ENCODE measurements at regions not wholly inside any gene's neighbourhood (a gene's known extent, or its start where the extent isn't known, plus 50 kb on each side); places are given as distances from the start of the nearest gene placed in this dataset.

DNA sequence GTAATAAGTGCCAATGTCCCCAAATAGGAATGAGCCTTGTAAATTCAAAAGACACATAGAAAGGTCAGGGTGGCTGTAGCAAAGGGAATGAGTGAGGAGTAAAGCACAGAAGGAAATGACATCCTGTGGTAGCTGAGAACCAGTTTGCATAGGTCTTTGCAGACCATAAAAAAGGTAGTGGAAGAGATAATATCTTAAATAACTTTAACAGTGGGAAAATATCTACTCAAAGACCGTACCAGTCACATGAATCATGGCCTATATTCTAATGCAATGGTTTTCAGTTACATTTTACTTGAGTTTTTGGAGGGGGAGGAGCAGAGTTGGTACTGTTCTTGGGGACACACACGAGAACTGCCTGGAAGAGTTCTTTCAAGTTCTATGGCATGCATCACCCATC is 297.3 kb upstream of the ADAMTS9 start:
- DNase-seq (no peak), ATAC-seq (ENCODE audit: poor library complexity) (no peak)
- intact Hi-C loops (cut with DNase I) = no loop called here

- peak; percentile 42 for DNase-seq
- peak; percentile 71 for ATAC-seq (ENCODE audit: poor library complexity)
- intact Hi-C loops (cut with DNase I) = no loop called here
These were observed 296.0 kb upstream of the ADAMTS9 start for GRCh38 chr3:64983583-64984359.

DNA sequence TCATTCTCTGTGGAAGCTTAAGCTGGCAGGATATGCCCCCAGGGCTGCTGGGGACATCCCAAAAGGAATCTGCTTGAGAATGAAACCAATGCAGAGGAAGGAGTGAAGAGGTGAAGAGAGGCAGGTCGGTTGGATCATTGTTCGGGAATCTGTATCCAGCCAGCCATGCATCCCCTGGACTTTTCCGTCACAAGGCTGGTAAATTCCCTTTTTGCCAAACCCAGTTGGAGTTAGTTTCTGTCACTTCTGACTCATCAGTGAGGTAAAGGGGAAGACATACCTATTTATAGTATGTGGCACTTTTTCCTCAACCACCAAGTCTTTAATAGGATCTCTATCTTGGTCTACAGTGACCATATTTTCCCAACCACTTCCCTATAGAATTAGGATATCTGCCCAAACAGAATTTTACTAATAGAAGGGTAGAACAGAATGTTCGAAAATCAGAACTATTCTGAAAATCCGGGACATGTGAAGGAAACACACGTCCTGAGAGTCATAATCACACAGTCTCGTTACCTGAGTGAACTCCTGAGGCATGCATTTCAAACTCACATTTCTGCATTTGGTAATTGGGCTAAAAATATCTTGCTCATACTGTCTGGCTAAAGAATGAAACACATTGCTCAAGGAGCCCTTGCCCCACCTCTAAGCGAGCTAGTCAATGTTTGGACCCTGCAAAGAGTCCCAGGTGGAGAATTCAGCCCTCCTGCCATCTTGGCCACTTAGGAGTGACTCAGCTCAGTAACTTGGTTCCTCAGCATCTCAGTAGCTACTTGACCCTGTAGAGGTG is 289.7 kb upstream of the ADAMTS9 start:
- ATAC-seq (ENCODE audit: poor library complexity) (peak; percentile 66), DNase-seq (no peak)
- intact Hi-C loops (cut with DNase I) = no loop called here

DNA sequence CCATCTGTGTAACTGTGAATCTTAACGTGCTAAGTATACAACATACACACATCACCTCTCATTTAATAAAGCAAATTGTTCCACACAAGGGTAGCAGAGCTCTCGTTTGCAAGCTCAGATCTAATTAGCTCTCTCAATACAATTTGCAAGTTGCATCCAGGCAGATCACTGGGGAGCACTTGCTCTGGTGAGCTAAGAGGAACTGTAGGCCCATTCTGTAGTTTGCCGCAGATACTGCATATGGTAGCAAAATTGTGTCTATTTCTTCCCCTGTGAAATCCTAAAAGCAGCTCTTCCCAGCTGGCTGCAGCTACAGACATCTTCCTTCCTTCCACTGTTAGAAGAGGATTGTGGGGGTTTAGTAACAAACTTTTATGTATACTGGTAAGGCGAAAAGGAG is 288.7 kb upstream of the ADAMTS9 start:
- intact Hi-C loops (cut with DNase I) = no loop called here
- no peak for ATAC-seq (ENCODE audit: poor library complexity)

GRCh38 chr3:64975147-64975546 is 287.3 kb upstream of the ADAMTS9 start:
- intact Hi-C loops (cut with DNase I) = no loop called here
- ATAC-seq (ENCODE audit: poor library complexity) (peak; percentile 38), DNase-seq (peak; percentile 66)

More for the DNA sequence above, 288.7 kb upstream of the ADAMTS9 start:
- no peak for DNase-seq

DNA sequence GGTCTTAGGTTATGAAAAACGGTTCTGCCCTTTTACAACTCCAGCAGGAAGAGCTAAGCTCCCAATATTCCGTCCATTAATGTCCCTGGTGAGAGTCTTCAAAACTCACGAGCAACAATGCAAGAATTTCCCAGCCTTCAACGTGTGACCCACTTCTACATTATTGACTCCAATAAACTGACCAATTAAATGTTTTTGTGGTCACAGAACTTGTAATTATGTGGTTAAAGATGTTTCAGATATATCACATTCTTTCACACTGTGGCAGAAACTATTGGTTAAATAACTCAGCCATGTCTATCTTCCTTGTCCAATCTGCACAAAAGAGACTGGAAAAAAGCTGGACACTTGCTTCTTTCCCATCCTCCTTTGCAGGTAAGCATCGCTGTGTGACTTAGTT is 286.6 kb upstream of the ADAMTS9 start:
- ATAC-seq (ENCODE audit: poor library complexity) = no peak
- no peak for DNase-seq
- intact Hi-C loops (cut with DNase I) = no loop called here

DNA sequence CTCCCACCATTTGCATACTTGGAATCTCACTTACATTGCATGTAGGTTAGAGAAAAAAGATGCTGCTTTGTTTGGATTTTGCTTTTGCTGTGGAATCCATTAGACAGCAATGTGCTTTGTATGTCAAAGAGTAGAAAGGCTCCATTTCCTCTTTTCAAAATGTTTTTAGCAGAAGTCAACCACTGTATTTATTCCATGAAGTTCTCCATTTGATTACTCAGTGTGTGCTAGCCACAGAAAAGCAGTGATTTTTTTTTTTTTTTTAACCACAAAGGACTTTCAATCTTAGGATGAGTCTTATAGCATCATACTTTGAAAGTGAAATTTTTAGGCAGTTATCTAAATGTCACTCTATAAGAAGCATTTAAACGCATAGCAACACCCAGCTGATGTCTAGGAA is 285.0 kb upstream of the ADAMTS9 start:
- DNase-seq (no peak), ATAC-seq (ENCODE audit: poor library complexity) (no peak)
- intact Hi-C loops (cut with DNase I) = no loop called here

DNA sequence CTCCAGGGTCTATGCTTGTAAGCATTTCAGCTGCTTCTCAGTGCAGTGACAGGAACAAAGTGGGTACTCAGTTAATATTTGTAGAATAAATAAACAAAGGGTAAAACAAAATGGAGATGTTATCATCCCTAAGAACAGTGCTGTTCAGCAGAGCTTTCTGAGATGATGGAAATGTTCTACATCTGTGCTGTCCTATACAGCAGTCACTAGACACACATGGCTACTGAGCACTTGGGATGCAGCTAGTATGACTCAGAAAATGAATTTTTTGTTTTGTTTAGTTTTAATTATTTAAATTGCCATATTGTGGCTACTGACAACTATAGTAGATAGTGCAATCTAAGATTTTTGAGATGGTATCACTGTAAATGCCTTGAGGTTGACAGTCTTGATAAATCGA is 283.8 kb upstream of the ADAMTS9 start:
- no peak for DNase-seq
- intact Hi-C loops (cut with DNase I) = no loop called here
- ATAC-seq (ENCODE audit: poor library complexity) = no peak

DNA sequence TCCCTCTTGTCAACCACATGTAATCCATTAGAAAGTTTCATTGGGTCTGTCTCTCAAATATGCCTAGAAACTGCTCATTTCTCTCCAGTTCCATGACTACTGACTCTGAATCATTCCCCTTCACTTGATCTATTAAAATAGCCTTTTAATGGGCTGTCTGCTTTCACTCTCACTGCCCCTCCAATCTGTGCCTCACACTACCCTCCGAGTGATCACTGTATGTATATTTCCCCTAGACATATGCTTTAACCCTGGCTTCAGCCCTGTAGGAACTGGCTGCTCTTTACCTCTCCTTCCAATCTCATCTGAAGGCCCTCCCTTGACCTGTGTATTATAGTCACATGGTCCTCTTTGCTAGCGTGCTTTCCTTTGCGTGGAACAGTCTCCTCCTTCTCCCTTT is 282.8 kb upstream of the ADAMTS9 start:
- ATAC-seq (ENCODE audit: poor library complexity) (no peak), DNase-seq (no peak)
- intact Hi-C loops (cut with DNase I) = no loop called here

GRCh38 chr3:64961301-64961700 is 273.5 kb upstream of the ADAMTS9 start:
- ATAC-seq (ENCODE audit: poor library complexity) = no peak
- no peak for DNase-seq
- intact Hi-C loops (cut with DNase I) = no loop called here

DNA sequence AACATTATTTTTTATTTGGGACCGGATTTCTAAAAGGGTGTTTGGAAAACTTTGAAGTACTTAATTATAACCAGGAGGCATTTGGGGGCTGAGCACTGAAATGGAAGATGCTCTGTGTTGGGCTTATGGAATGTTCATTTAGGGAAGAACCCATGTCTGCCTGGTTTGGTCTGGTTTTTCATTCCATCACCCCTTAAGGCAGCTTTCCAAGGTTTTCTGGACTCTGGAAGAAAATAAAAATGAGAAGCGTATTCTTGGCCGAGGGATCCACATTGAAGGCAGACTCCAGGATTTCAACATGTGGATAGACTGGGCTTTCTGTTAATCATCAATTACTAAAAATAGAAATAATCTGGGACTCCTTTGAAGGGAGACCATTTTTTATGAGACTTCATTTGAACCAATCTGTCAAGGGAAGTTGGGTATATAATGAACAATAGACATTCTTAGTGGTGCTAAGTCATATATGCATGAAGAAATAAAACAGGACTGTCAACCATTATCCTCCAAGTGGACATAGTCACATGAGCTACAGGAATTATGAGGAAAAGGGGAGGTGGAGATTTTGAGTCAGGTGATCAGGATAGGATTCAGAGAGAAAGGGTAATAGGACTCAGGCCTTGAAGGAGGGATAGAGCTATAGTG is 270.5 kb upstream of the ADAMTS9 start:
- intact Hi-C loops (cut with DNase I) = no loop called here
- ATAC-seq (ENCODE audit: poor library complexity) = peak; percentile 53
- no peak for DNase-seq

GRCh38 chr3:64957408-64958198 is 269.8 kb upstream of the ADAMTS9 start:
- intact Hi-C loops (cut with DNase I) = no loop called here
- ATAC-seq (ENCODE audit: poor library complexity) (peak; percentile 53), DNase-seq (no peak)

GRCh38 chr3:64956711-64957325 is 269.0 kb upstream of the ADAMTS9 start:
- intact Hi-C loops (cut with DNase I) = no loop called here
- ATAC-seq (ENCODE audit: poor library complexity) (peak; percentile 48), DNase-seq (no peak)

- ATAC-seq (ENCODE audit: poor library complexity) (no peak), DNase-seq (no peak)
- intact Hi-C loops (cut with DNase I) = no loop called here
These were observed 267.3 kb upstream of the ADAMTS9 start for GRCh38 chr3:64954995-64955636.

DNA sequence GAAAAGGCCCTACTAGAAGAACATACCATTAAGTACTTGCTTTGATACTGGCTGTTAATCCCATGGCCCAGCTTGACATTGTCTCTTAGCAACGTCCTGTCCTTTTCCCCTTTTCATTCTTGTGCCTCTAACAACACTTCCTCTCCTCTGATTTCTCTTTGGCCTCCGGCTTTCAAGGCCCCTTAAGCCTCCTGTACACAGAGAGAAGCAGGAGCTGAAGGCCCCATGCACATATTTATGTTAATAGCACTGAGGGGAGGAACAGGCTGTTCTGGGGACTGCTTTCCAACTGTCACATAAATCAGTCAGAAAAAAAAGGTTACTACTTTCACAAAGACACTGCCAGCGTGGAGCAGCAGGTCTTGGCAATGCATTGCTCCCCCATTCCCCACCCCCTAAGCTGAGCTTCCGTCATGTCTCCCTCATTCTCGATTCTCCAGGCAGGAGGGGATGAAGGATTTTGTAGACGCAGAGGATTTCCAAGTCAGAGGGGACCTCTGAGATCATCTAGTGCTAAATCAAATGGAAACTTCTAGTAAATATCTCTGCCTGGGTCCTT is 257.4 kb upstream of the ADAMTS9 start:
- ATAC-seq (ENCODE audit: poor library complexity) (peak; percentile 84), DNase-seq (peak; percentile 44)
- intact Hi-C loops (cut with DNase I) = no loop called here

DNA sequence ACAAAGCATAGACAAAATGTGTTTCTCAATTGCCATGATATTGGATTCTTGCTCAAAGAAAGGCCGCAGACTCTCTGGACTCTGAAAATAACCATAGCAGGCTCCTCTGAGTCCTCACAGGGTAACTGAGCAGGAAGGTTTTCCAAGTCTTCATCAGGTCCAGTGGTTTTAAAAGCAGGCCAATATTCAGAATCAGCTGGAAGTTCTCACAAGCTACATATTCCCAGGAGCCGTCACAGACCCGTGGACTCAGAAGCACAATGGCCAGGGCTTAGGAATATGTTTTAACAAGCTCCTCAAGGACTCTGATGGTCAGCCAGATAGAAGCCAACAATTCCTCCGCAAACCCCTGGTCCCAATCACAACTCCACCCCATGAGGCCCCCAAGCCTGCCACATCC is 256.1 kb upstream of the ADAMTS9 start:
- ATAC-seq (ENCODE audit: poor library complexity) (peak; percentile 52), DNase-seq (no peak)
- intact Hi-C loops (cut with DNase I) = no loop called here

DNA sequence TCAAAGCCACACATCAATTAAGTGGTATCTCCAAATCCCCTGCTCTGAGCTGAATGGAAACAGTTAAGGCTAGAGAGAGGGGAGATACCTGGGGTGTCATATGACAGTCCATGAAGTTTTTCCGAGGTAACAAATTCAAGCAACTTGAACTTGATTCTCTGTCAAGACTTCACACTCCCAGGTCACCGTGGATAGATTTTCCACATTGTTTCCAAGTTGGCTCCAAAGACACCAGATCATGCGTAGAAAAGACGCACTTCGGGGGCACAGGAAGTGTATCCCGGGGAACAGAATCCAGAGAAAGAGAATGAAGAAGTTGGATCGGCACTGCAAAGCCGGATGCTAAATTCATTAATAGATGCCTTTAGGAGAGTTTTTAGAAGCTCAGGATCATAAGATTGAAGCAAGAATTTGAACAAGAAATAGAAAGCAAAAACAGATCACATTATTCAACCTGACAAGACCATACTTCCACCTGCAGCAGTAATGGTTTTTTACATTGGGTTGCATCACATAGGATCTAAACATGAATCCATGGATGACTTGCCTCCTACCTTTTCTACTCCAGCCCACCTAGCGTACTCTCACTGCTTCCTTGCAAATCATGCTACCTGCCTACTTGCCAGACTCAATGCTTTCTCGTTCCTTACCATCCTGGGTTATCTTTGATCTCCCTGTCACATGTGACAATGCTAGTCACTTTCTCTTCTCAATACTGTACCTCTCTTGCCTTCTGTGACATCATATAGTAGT is 253.0 kb upstream of the ADAMTS9 start:
- intact Hi-C loops (cut with DNase I) = no loop called here

More for the DNA sequence above, 253.0 kb upstream of the ADAMTS9 start:
- DNase-seq (no peak), ATAC-seq (ENCODE audit: poor library complexity) (no peak)
